CD8-positive, alpha-beta memory T cell (primary cell): ENCODE measurements at regions not wholly inside any gene's neighbourhood (a gene's known extent, or its start where the extent isn't known, plus 50 kb on each side); places are given as distances from the start of the nearest gene placed in this dataset.
A peak's percentile ranks its signal among the peaks of the same experiment; 100 is the strongest.

Source experiments
- CTCF ChIA-PET: fragments of 350-600 bp; sonication (Branson Sonifier 250); formaldehyde crosslinking; loops from one replicate; lab custom pipeline; 2021; ENCODE audit warnings: antibody characterized with exemption; lab: Charles Lee
- POLR2A ChIA-PET: fragments of 350-600 bp; sonication (Branson Sonifier 250); formaldehyde crosslinking; loops from one replicate; lab custom pipeline; 2021; ENCODE audit warnings: antibody characterized with exemption; lab: Charles Lee
- DNase-seq, 5 donors: peaks; one replicate each; pipeline versions ENCODE4 v3.0.0 to v3.0.0-alpha.2; 2020 to 2022; ENCODE audit warnings: mixed read lengths in 1 of 5
- H3K27ac ChIP-seq: one replicate; pipeline ENCODE4 v1.7.0; 2013; ENCODE audit warnings: low read depth, mild to moderate bottlenecking, low read length, moderate library complexity
- H3K27me3 ChIP-seq: 2 replicates; pipeline ENCODE4 v1.7.0; 2013; ENCODE audit warnings: low read length, mild to moderate bottlenecking; ENCODE audit not compliant: insufficient read depth, poor library complexity, severe bottlenecking
- H3K36me3 ChIP-seq: 2 replicates; pipeline ENCODE4 v1.7.0; 2013; ENCODE audit warnings: mild to moderate bottlenecking, low read length, moderate library complexity; ENCODE audit not compliant: insufficient read depth
- H3K4me1 ChIP-seq: 2 replicates; pipeline ENCODE4 v1.7.0; 2013; ENCODE audit warnings: mild to moderate bottlenecking, low read length, moderate library complexity; ENCODE audit not compliant: insufficient read depth
- H3K4me3 ChIP-seq: 2 replicates; pipeline ENCODE4 v1.7.0; 2013; ENCODE audit warnings: mild to moderate bottlenecking, low read length
- H3K9me3 ChIP-seq: 2 replicates; pipeline ENCODE4 v1.7.0; 2013; ENCODE audit warnings: mild to moderate bottlenecking, low read length
- H3K27ac Mint-ChIP-seq, 8 donors: one replicate each; pipeline ENCODE4 v1.8.0; 2020 to 2021; ENCODE audit warnings: mixed read lengths in 8 of 8, mild to moderate bottlenecking in 6 of 8, inconsistent platforms in 3 of 8, moderate library complexity in 3 of 8
- H3K27me3 Mint-ChIP-seq, 2 donors: one replicate each; pipeline ENCODE4 v1.8.0; 2020 to 2021; ENCODE audit warnings: mixed read lengths in 2 of 2, mild to moderate bottlenecking in 1 of 2, moderate library complexity in 1 of 2
- H3K36me3 Mint-ChIP-seq, 3 donors: one replicate each; pipeline ENCODE4 v1.8.0; 2020 to 2021; ENCODE audit warnings: mixed read lengths in 3 of 3, inconsistent platforms in 1 of 3, mild to moderate bottlenecking in 1 of 3
- H3K4me1 Mint-ChIP-seq, 3 donors: one replicate each; pipeline ENCODE4 v1.8.0; 2020 to 2021; ENCODE audit warnings: mixed read lengths in 3 of 3, inconsistent platforms in 1 of 3, mild to moderate bottlenecking in 1 of 3
- H3K4me3 Mint-ChIP-seq, 7 donors: one replicate each; pipeline ENCODE4 v1.8.0; 2020 to 2021; ENCODE audit warnings: mixed read lengths in 7 of 7, mild to moderate bottlenecking in 6 of 7, moderate library complexity in 4 of 7, inconsistent platforms in 2 of 7
- H3K9me3 Mint-ChIP-seq, 5 donors: one replicate each; pipeline ENCODE4 v1.8.0; 2020 to 2022; ENCODE audit warnings: mixed read lengths in 5 of 5, mild to moderate bottlenecking in 3 of 5, moderate library complexity in 2 of 5, inconsistent platforms in 1 of 5

DNA sequence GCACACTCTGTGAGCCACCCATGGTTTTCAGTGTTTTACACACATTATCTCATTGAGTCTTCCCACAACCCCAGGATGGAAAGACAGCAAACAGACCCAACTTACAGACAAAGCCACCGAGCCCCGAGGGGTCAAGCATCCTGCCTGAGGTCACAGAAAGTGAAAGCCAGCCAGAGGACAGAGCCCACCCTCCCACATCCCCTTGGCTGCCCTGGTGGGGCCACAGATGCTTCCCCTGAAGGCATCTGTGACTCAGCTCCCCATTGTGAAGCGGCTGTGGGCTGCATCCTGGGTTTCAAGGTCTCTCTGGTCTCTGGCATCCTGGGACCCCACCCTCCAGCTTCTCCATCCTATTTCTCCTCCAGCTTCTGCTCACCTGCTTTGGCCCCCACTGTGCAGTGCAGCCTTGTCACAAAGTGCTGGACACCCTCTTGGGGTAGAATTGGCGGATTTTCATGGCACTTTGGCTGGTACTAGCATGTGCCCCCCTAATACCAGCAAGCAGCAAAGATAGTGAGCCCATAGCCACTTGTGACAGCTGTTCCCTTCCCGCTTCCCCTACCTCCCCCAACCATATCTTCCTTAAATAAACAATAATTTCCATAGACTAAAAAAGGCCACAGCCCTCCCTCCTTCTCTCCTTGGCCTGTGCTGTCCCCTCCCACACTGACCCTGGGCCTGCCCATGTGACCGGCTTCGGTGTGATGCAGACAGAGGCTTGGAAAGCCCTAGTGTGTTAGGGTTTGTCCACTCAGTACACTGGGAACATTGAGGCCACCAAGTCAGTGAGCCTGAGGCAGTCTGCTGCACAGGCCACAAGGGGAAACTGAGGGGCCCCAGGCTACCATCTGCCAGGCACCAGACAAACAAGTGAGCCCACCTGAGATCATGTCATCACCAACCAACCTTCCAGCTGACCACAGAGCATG lies 53.9 kb upstream of the SHISAL1 start:
- ChIA-PET POLR2A (no interaction called here), CTCF (no interaction called here)
- peak overlapping the region in 1 of 8 donors; percentile 17 for H3K27ac Mint-ChIP-seq

DNA sequence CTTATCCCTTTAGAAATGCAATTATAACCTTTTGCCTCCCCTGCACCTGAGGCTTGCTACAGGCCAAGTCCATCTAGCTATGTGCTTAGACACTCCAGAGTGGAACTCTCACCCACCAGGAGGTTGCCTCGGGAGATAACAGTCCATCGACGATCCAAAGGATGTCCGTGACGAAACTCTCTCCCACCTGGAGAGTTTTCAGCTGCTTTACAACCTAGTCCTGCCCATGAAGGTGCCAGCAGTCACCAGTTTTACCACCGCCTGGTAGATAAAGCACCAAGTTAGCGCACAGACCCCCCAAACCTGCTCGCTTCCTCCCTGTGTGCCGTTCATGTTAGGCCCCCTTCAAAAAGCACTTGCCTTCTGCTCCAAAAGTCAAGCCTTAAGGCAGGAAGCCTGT lies 53.1 kb upstream of the SHISAL1 start:
- Mint-ChIP-seq H3K4me1 (no peaks in the 10 kb centered on the region), H3K36me3 (no peaks in the 10 kb centered on the region), H3K27ac (no peak overlapping the region), H3K27me3 (peaks cover 0 to 6% of the 10 kb centered on the region in 2 donors), H3K9me3 (no peaks in the 10 kb centered on the region), H3K4me3 (no peak overlapping the region)
- Histone ChIP-seq H3K27ac (no peak overlapping the region), H3K27me3 (no peaks in the 10 kb centered on the region), H3K36me3 (no peaks in the 10 kb centered on the region), H3K4me3 (no peak overlapping the region), H3K4me1 (no peaks in the 10 kb centered on the region), H3K9me3 (no peaks in the 10 kb centered on the region)
- CTCF ChIA-PET = no interaction called here
- POLR2A ChIA-PET = no interaction called here
- DNase-seq = peak in 1 of 5 donors; percentile 13

More for the DNA sequence above, 53.9 kb upstream of the SHISAL1 start:
- Histone ChIP-seq H3K4me3 (no peak overlapping the region), H3K4me1 (no peaks in the 10 kb centered on the region), H3K27ac (no peak overlapping the region), H3K27me3 (no peaks in the 10 kb centered on the region), H3K9me3 (no peaks in the 10 kb centered on the region), H3K36me3 (no peaks in the 10 kb centered on the region)
- Mint-ChIP-seq H3K9me3 (peaks cover 0 to 2% (median 0%) of the 10 kb centered on the region in 5 donors), H3K27me3 (peaks cover 0 to 6% of the 10 kb centered on the region in 2 donors), H3K36me3 (no peaks in the 10 kb centered on the region), H3K4me1 (no peaks in the 10 kb centered on the region), H3K4me3 (no peak overlapping the region)
- peak in 1 of 5 donors; percentile 15 for DNase-seq

DNA sequence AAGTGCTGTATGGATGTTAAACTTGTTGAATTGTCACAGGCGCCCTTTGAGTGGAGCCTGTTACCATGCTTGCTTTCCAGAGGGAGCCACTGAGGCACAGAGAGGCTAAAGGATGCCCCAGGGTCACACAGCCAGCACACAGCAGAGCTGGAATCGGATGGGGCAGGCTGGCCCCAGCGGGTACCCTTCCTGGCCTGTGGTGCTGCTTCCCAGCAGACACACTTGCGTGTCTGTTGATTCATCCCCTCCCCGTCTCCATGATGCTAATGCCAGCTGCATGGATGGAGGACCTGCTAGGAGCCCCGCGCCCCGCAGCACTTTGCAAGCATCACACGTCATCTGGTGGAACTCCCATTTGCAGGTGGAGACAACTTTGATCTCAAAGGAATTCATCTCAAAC lies 52.4 kb upstream of the SHISAL1 start:
- ChIA-PET CTCF (no interaction called here), POLR2A (no interaction called here)
- DNase-seq = no peak
- Mint-ChIP-seq H3K9me3 (no peaks in the 10 kb centered on the region), H3K27me3 (peaks cover 3% of the 10 kb centered on the region in 2 donors), H3K4me1 (no peaks in the 10 kb centered on the region), H3K36me3 (no peaks in the 10 kb centered on the region), H3K4me3 (no peak overlapping the region), H3K27ac (peak overlapping the region in 1 of 8 donors; percentile 13)
- Histone ChIP-seq H3K4me3 (no peak overlapping the region), H3K9me3 (no peaks in the 10 kb centered on the region), H3K27ac (no peak overlapping the region), H3K4me1 (no peaks in the 10 kb centered on the region), H3K27me3 (no peaks in the 10 kb centered on the region), H3K36me3 (no peaks in the 10 kb centered on the region)

DNA sequence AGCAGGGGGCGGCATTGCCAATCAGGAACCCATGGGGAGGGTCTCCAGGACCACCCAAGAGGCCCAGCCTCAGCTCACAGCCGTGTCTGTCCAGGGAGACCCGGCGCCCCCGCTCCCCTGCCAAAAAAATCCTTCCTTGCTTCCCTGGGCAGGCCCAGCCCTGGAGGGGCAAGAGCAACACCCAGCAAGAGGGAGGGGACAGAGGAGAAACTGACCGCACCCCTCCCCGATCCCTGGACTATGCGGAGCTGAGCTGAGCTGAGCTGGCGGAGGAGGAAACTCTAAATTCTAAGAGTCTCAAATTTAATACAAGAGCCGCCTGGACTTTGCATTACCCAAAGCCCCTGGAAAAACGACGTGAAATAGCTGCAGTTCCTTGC lies 52.0 kb upstream of the SHISAL1 start:
- Histone ChIP-seq H3K4me1 (no peaks in the 10 kb centered on the region), H3K4me3 (no peak overlapping the region), H3K27me3 (no peaks in the 10 kb centered on the region), H3K9me3 (no peaks in the 10 kb centered on the region), H3K36me3 (no peaks in the 10 kb centered on the region), H3K27ac (no peak overlapping the region)
- ChIA-PET CTCF (no interaction called here), POLR2A (no interaction called here)
- H3K36me3 Mint-ChIP-seq = no peaks in the 10 kb centered on the region
- no peaks in the 10 kb centered on the region for H3K9me3 Mint-ChIP-seq
- H3K27me3 Mint-ChIP-seq = peaks cover 3 to 4% of the 10 kb centered on the region in 2 donors
- H3K4me1 Mint-ChIP-seq = no peaks in the 10 kb centered on the region
- no peak overlapping the region for H3K4me3 Mint-ChIP-seq
- peak overlapping the region in 1 of 8 donors; percentile 13 for H3K27ac Mint-ChIP-seq
- DNase-seq = peak in 1 of 5 donors; percentile 44

DNA sequence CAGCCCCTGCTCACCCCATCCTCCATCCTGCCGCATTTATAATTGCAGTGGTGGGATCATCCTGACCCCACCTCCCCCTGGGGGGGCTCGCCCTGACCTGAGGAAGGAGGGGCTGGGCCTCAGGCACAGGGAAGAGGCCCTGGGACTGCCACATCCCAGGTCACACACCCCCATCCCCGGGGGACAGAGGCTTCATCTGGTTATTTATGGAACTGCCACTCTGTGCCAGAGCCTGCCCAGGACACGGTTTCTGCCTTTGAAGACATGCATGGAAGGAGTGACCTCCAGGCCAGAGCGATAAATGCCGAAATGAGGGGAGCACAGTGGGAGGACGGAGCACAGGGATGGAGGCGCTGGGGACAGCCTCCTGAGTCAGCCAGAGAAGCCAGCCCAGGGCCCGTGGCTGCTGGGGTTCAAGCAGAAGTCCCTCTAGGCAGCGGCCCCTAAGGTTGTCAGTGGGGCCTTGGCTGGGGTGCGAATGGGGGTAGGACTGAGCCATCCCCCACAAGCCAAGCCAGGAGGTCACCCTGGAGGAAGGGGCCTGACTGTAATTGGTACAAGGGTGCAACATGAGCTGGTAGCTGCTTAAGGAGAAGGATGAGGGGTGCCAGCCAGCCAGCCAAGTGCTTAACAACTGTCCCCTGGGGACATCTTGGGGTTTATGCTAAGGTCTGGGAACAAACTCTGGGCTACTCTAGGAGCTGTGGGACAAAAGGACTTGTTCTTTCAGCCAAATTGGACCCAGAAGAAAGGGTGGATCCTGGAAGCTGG lies 51.4 kb upstream of the SHISAL1 start:
- H3K4me1 Mint-ChIP-seq = no peaks in the 10 kb centered on the region
- no peak overlapping the region for H3K4me3 Mint-ChIP-seq
- Histone ChIP-seq H3K4me3 (no peak overlapping the region), H3K27me3 (no peaks in the 10 kb centered on the region), H3K27ac (no peak overlapping the region), H3K9me3 (no peaks in the 10 kb centered on the region), H3K4me1 (no peaks in the 10 kb centered on the region), H3K36me3 (no peaks in the 10 kb centered on the region)
- peak in 1 of 5 donors; percentile 42 for DNase-seq
- ChIA-PET POLR2A (no interaction called here), CTCF (no interaction called here)
- H3K27me3 Mint-ChIP-seq = peaks cover 3 to 8% of the 10 kb centered on the region in 2 donors
- no peaks in the 10 kb centered on the region for H3K9me3 Mint-ChIP-seq
- no peaks in the 10 kb centered on the region for H3K36me3 Mint-ChIP-seq
- no peak overlapping the region for H3K27ac Mint-ChIP-seq

DNA sequence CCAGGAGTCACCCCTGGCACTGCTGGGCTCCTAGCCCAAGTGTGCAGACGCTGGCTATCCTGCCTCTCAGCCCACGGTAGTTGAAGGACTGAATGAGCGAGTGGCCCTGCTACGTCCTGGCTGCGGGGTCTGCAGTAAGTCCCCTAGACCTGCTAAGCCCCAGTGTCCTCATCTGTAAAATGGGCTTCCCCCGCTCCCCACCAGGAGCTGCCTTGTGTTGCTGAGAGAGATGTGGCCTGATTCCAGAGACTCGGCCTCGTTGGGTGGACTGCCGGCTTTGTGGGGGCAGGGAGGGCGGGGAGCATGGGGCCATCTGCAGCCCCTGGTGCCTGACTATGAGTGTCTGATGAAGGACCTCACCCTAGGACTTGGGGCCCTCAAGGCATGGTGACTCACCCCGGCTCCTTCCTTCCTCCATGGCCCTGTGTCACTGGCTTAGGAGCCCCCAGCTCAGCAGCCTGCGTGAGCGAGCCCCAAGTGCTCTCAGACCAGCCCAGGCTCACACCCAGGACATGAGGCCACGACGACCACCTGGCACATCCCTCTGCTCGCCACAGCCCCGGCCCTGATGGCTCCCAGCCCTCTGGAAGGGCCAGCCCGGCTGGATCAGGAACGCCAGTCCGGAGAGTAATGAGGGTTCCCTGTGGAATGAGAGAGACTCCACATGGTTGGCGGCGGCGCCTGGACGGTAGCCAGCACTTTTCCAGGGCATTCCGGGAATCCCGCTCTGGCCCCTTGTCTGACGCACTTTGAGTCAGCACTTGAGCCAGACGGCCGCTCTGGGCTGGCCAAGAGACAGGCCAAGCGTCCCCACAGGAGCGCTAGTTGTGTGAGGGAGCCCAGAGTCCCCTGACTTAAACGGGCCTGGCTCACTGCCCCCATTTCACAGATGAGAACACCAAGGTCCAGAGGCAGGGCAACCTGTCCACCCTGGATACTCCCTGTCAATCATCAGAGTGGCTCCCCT lies 50.5 kb upstream of the SHISAL1 start:
- H3K27me3 ChIP-seq = no peaks in the 10 kb centered on the region
- H3K36me3 ChIP-seq = no peaks in the 10 kb centered on the region
- H3K4me3 ChIP-seq = no peak overlapping the region
- H3K9me3 ChIP-seq = no peaks in the 10 kb centered on the region
- no peaks in the 10 kb centered on the region for H3K4me1 ChIP-seq
- Mint-ChIP-seq H3K4me3 (no peak overlapping the region), H3K27ac (no peak overlapping the region), H3K27me3 (peaks cover 0 to 17% of the 10 kb centered on the region in 2 donors), H3K9me3 (no peaks in the 10 kb centered on the region), H3K36me3 (no peaks in the 10 kb centered on the region), H3K4me1 (no peaks in the 10 kb centered on the region)
- peak in 1 of 5 donors; percentile 38 for DNase-seq
- ChIA-PET CTCF (no interaction called here), POLR2A (no interaction called here)
- no peak overlapping the region for H3K27ac ChIP-seq

DNA sequence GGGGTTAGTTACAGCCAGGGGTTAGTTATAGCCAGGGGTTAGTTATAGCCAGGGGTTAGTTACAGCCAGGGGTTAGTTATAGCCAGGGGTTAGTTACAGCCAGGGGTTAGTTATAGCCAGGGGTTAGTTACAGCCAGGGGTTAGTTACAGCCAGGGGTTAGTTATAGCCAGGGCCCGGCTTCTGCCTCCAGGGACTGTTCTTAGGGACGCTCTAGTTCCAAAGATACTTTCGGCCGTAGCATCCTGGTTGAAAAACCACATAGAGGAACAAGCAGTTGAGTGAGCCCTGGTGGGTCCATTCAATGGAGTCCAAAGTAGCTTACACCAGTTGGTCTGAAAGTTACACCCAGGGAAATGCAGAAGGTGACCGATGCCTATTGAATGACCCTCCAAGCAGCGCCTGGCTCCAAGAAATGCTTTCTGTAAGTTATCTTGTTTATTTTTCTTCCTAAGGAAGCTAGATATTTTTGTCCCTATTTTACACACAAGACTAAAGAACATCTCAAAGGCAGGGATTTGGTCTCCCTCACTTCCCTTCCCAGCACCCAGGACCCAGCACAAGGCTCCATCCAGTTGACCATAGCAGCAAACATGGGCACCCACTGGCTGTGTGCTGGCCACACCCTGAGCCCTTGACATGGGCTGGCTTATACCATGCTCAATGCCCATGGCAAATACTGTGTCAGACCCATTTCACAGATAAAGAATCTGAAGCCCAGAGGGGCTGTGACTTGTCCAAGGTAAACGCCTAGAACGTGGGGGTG lies 49.7 kb upstream of the SHISAL1 start:
- no peaks in the 10 kb centered on the region for H3K9me3 ChIP-seq
- POLR2A ChIA-PET = no interaction called here
- CTCF ChIA-PET = no interaction called here
- peak overlapping the region in 1 of 8 donors; percentile 27 for H3K27ac Mint-ChIP-seq
- no peaks in the 10 kb centered on the region for H3K36me3 Mint-ChIP-seq
- no peaks in the 10 kb centered on the region for H3K4me1 Mint-ChIP-seq
- peaks cover 0 to 23% of the 10 kb centered on the region in 2 donors for H3K27me3 Mint-ChIP-seq
- no peak overlapping the region for H3K4me3 ChIP-seq
- H3K36me3 ChIP-seq = no peaks in the 10 kb centered on the region
- no peaks in the 10 kb centered on the region for H3K27me3 ChIP-seq
- no peaks in the 10 kb centered on the region for H3K4me1 ChIP-seq
- DNase-seq = peak in 1 of 5 donors; percentile 12
- H3K9me3 Mint-ChIP-seq = no peaks in the 10 kb centered on the region
- no peak overlapping the region for H3K4me3 Mint-ChIP-seq
- no peak overlapping the region for H3K27ac ChIP-seq
